ENCODE measurements at regions not wholly inside any gene's neighbourhood (a gene's known extent, or its start where the extent isn't known, plus 50 kb on each side); places are given as distances from the start of the nearest gene placed in this dataset.
"Not testable (repeated sequence)": the region's sequence is repeated elsewhere in the genome, so short reads cannot be mapped to it uniquely, and the experiment has no call there.

DNA sequence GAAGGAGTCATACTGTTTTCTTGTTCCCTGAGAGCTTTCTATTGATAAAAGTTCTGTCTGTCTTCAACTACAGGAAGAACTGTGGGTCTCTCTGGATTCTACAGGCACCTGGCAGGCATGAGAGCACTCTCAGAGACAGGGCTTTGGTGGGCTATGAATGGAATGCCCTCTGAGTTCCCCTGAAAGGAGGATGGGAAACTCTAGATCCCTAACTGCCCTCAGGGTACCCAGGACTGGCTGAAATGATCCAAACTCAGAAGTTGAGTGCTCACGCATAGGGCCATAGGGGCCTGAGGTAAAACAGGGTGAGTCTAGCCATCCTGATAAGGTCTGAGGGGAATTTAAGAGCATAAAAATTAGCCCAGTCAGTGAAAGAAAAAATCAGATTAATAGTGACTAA is 59.0 kb upstream of the SCRG1 start:
- H3K4me1 ChIP-seq (ENCODE audit: insufficient read depth, low read length) = no peaks in the 10 kb centered on the region
- no peaks in the 10 kb centered on the region for H3K79me2 ChIP-seq (ENCODE audit: insufficient read depth, low read length)
- ATAC-seq (ENCODE audit: insufficient read depth, low read depth) (no peak), DNase-seq (no peak)
- no peak overlapping the region for H3K4me3 ChIP-seq (ENCODE audit: low read depth in 1 of 2, low read length in 2 of 2)
- no peaks in the 10 kb centered on the region for H3K27me3 ChIP-seq (ENCODE audit: insufficient read depth, low read length, poor library complexity)
- H3K9ac ChIP-seq (ENCODE audit: low read depth, low read length) = no peak overlapping the region
- H3K27ac ChIP-seq (ENCODE audit: low read length) = no peak overlapping the region
- H3K9me3 ChIP-seq (ENCODE audit: insufficient read depth, low read length, severe bottlenecking) = no peaks in the 10 kb centered on the region
- H3K4me2 ChIP-seq (ENCODE audit: insufficient read depth, low read length) = no peak overlapping the region
- no peaks in the 10 kb centered on the region for H4K20me1 ChIP-seq (ENCODE audit: insufficient read depth, low read length)
- no peak for TF ChIP-seq EZH2 (IDR thresholded peaks at IDR 0.05; ENCODE audit: borderline replicate concordance, low read depth, low read length, severe bottlenecking)
- no peak for TF ChIP-seq CTCF (IDR thresholded peaks at IDR 0.05; ENCODE audit: borderline replicate concordance, extremely low read depth, low read length, poor library complexity, severe bottlenecking)
- H2AFZ ChIP-seq (ENCODE audit: low read depth, low read length) = no peak overlapping the region
- H3K36me3 ChIP-seq (ENCODE audit: insufficient read depth, low read length) = no peaks in the 10 kb centered on the region

DNA sequence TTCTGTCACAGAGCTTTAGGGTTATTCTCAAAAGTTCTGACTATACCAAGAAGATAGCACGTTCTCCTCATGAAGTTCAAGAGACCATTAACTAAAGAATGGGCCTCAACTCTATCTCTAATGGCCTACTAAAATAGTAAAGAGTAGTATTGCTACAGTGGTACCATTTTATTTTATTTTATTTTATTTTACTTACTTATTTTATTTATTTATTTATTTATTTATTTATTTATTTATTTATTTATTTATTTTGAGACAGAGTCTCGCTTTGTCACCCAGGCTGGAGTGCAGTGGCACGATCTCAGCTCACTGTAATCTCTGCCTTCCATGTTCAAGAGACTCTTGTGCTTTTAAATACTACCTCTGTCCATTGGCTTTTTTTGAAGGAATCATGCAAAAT is 52.5 kb upstream of the SCRG1 start:
- H3K4me2 ChIP-seq (ENCODE audit: insufficient read depth, low read length); H3K27me3 ChIP-seq (ENCODE audit: insufficient read depth, low read length, poor library complexity); H3K9ac ChIP-seq (ENCODE audit: low read depth, low read length); H2AFZ ChIP-seq (ENCODE audit: low read depth, low read length); H3K79me2 ChIP-seq (ENCODE audit: insufficient read depth, low read length); H3K36me3 ChIP-seq (ENCODE audit: insufficient read depth, low read length); H3K4me1 ChIP-seq (ENCODE audit: insufficient read depth, low read length); DNase-seq; H4K20me1 ChIP-seq (ENCODE audit: insufficient read depth, low read length); H3K9me3 ChIP-seq (ENCODE audit: insufficient read depth, low read length, severe bottlenecking); H3K27ac ChIP-seq (ENCODE audit: low read length); ATAC-seq (ENCODE audit: insufficient read depth, low read depth); H3K4me3 ChIP-seq (ENCODE audit: low read depth in 1 of 2, low read length in 2 of 2): not testable (repeated sequence)

DNA sequence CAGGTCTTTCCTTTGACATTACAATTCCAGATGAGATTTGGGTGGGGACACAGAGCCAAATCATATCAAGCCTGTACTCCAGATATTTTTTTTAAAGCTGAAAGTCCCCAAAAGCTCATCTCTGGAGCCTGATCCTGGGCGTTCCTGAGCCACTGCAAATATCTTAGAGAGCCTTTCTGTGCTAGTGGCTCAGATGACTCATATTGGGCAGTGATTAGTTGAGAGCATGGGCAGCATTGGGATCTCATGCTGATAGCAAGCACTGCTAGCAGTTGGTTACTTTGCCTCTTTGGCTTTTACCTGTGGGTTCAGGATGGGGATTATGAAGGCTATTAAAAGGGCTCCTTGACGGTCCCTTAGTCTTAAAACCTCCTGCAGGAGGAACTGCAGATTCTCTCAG is 51.4 kb upstream of the SCRG1 start:
- Histone ChIP-seq H3K27me3 (ENCODE audit: insufficient read depth, low read length, poor library complexity) (no peaks in the 10 kb centered on the region), H4K20me1 (ENCODE audit: insufficient read depth, low read length) (no peaks in the 10 kb centered on the region), H3K4me1 (ENCODE audit: insufficient read depth, low read length) (no peaks in the 10 kb centered on the region), H3K4me2 (ENCODE audit: insufficient read depth, low read length) (no peak overlapping the region), H3K4me3 (ENCODE audit: low read depth in 1 of 2, low read length in 2 of 2) (no peak overlapping the region), H3K9ac (ENCODE audit: low read depth, low read length) (no peak overlapping the region), H3K79me2 (ENCODE audit: insufficient read depth, low read length) (no peaks in the 10 kb centered on the region), H3K27ac (ENCODE audit: low read length) (no peak overlapping the region), H3K36me3 (ENCODE audit: insufficient read depth, low read length) (no peaks in the 10 kb centered on the region), H2AFZ (ENCODE audit: low read depth, low read length) (no peak overlapping the region), H3K9me3 (ENCODE audit: insufficient read depth, low read length, severe bottlenecking) (no peaks in the 10 kb centered on the region)
- no peak for ATAC-seq (ENCODE audit: insufficient read depth, low read depth)
- no peak for DNase-seq
- no peak for TF ChIP-seq EZH2 (IDR thresholded peaks at IDR 0.05; ENCODE audit: borderline replicate concordance, low read depth, low read length, severe bottlenecking)
- TF ChIP-seq CTCF (IDR thresholded peaks at IDR 0.05; ENCODE audit: borderline replicate concordance, extremely low read depth, low read length, poor library complexity, severe bottlenecking) = no peak

DNA sequence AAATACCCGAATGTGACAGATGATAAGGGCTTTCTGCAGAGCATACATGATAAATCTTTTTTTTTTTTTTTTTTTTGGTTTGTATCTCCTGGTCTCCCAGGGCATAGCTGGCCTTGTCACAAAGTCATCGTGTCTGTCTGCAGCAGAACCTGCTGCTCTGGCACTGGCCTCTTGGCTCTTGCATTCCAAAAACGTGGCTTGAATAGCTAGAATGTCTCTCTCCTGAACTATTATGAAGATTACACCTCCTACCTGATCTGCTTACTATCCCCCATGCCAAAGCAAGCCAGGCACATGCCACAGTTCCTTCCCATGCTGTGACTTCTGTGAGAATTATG is 50.4 kb upstream of the SCRG1 start:
- Histone ChIP-seq H4K20me1 (ENCODE audit: insufficient read depth, low read length) (no peaks in the 10 kb centered on the region), H3K27ac (ENCODE audit: low read length) (no peak overlapping the region), H3K4me1 (ENCODE audit: insufficient read depth, low read length) (no peaks in the 10 kb centered on the region), H3K4me3 (ENCODE audit: low read depth in 1 of 2, low read length in 2 of 2) (no peak overlapping the region), H3K9ac (ENCODE audit: low read depth, low read length) (no peak overlapping the region), H3K9me3 (ENCODE audit: insufficient read depth, low read length, severe bottlenecking) (no peaks in the 10 kb centered on the region), H3K79me2 (ENCODE audit: insufficient read depth, low read length) (no peaks in the 10 kb centered on the region), H3K27me3 (ENCODE audit: insufficient read depth, low read length, poor library complexity) (no peaks in the 10 kb centered on the region), H2AFZ (ENCODE audit: low read depth, low read length) (no peak overlapping the region), H3K36me3 (ENCODE audit: insufficient read depth, low read length) (no peaks in the 10 kb centered on the region), H3K4me2 (ENCODE audit: insufficient read depth, low read length) (no peak overlapping the region)
- ATAC-seq (ENCODE audit: insufficient read depth, low read depth) (no peak), DNase-seq (no peak)
- TF ChIP-seq CTCF (IDR thresholded peaks at IDR 0.05; ENCODE audit: borderline replicate concordance, extremely low read depth, low read length, poor library complexity, severe bottlenecking) (no peak), EZH2 (IDR thresholded peaks at IDR 0.05; ENCODE audit: borderline replicate concordance, low read depth, low read length, severe bottlenecking) (no peak)
